ENCODE measurements at regions not wholly inside any gene's neighbourhood (a gene's known extent, or its start where the extent isn't known, plus 50 kb on each side); places are given as distances from the start of the nearest gene placed in this dataset.

GRCh38 chr22:49295465-49295743 lies 532.3 kb downstream of the BRD1 start:
- no CpG with 5 or more reads among the region's 5 CpGs for WGBS, 2 experiments (ENCODE audit: extremely low coverage in 2 of 2, insufficient read length in 1 of 2)
- intact Hi-C loops (cut with micrococcal nuclease): no loop called here

More at GRCh38 chr22:49295465-49295743, 532.3 kb downstream of the BRD1 start:
- Histone ChIP-seq H2BK120ac (ENCODE audit: low read depth, low read length) (no peak overlapping the region), H2AK9ac (replicated peaks; ENCODE audit: low read depth, low read length, poor library complexity) (no peak overlapping the region), H3K23ac (ENCODE audit: low read depth, low read length) (no peak overlapping the region), H3K4me3 (ENCODE audit: insufficient read depth, low read depth, low read length) (no peak overlapping the region), H3K9me1 (ENCODE audit: insufficient read depth, low read length) (no peaks in the 10 kb centered on the region), H4K20me1 (ENCODE audit: insufficient read depth, low read length) (no peaks in the 10 kb centered on the region), H3K79me1 (ENCODE audit: low read depth in 1 of 2, low read length in 2 of 2) (no peaks in the 10 kb centered on the region), H3K27me3 (ENCODE audit: control insufficient read depth, insufficient read depth, low read length) (no peaks in the 10 kb centered on the region), H3K4me2 (ENCODE audit: low read depth, low read length) (no peak overlapping the region), H4K8ac (ENCODE audit: low read depth in 2 of 2, low read length in 2 of 2) (no peak overlapping the region), H2AK5ac (ENCODE audit: low read depth, low read length) (no peak overlapping the region), H3K4ac (ENCODE audit: low read depth, low read length) (no peak overlapping the region), H3K18ac (ENCODE audit: low read depth, low read length) (no peak overlapping the region), H4K91ac (ENCODE audit: insufficient read depth, low read depth, low read length) (no peak overlapping the region), H2BK15ac (ENCODE audit: low read depth, low read length) (no peak overlapping the region), H3K9me3 (ENCODE audit: control insufficient read depth, insufficient read depth, low read length) (peaks cover 80% of the 10 kb centered on the region), H2BK20ac (ENCODE audit: low read depth, low read length) (no peak overlapping the region), H3K36me3 (ENCODE audit: control insufficient read depth, insufficient read depth, low read length) (no peaks in the 10 kb centered on the region), H4K5ac (ENCODE audit: low read depth, low read length) (no peak overlapping the region), H2AFZ (replicated peaks; ENCODE audit: low read length, poor library complexity) (no peak overlapping the region), H3K4me1 (ENCODE audit: control insufficient read depth, insufficient read depth, low read length) (no peaks in the 10 kb centered on the region), H3K9ac (ENCODE audit: low read depth, low read length) (no peak overlapping the region), H3K14ac (replicated peaks; ENCODE audit: low read depth, low read length) (no peak overlapping the region), H3K27ac (ENCODE audit: insufficient read depth, low read length) (no peak overlapping the region), H3K56ac (ENCODE audit: extremely low read depth, insufficient read depth, low read length) (no peak overlapping the region), H2BK5ac (ENCODE audit: low read depth, low read length, poor library complexity, severe bottlenecking) (no peak overlapping the region)
- ATAC-seq (ENCODE audit: low read depth) (no peak), DNase-seq (no peak)
- BruUV-seq (replicated peaks): no TSS peak
- POLR2A ChIA-PET (ENCODE audit: unreplicated experiment): no interaction called here
- dilution Hi-C loops (cut with HindIII; ENCODE audit: low sequenced_read_pairs, unreplicated experiment): no loop called here
- in situ Hi-C loops (cut with MboI; ENCODE audit: low sequenced_read_pairs): no loop called here
- TF ChIP-seq USF2 (IDR thresholded peaks at IDR 0.05; ENCODE audit: low read depth, low read length): no peak
- TF ChIP-seq POLR2A (IDR thresholded peaks at IDR 0.05; ENCODE audit: low read depth, low read length): no peak
- no peak for TF ChIP-seq RCOR1 (IDR thresholded peaks at IDR 0.05; ENCODE audit: insufficient replicate concordance, low read length)
- no peak for TF ChIP-seq SMC3 (IDR thresholded peaks at IDR 0.05; ENCODE audit: low read depth, low read length)
- no peak for TF ChIP-seq MAFK (IDR thresholded peaks at IDR 0.05; ENCODE audit: low read depth, low read length)
- TF ChIP-seq RAD21 (IDR thresholded peaks at IDR 0.05; ENCODE audit: low read length): no peak
- no peak for TF ChIP-seq FOS (IDR thresholded peaks at IDR 0.05; ENCODE audit: low read depth, low read length)
- no peak for TF ChIP-seq CEBPB (IDR thresholded peaks at IDR 0.05; ENCODE audit: low read depth, low read length)
- TF ChIP-seq CTCF (conservative IDR thresholded peaks at IDR 0.05; ENCODE audit: low read depth, low read length): no peak
- TF ChIP-seq CHD1 (IDR thresholded peaks at IDR 0.05; ENCODE audit: low read depth, low read length): no peak
- TF ChIP-seq RFX5 (IDR thresholded peaks at IDR 0.05; ENCODE audit: low read depth, low read length): no peak
- no peak for TF ChIP-seq MXI1 (IDR thresholded peaks at IDR 0.05; ENCODE audit: borderline replicate concordance, low read depth, low read length)
- CTCF ChIA-PET: no interaction called here

All from IMR-90 (cell line).